GM12872 (cell line): ENCODE measurements at regions not wholly inside any gene's neighbourhood (a gene's known extent, or its start where the extent isn't known, plus 50 kb on each side); places are given as distances from the start of the nearest gene placed in this dataset.

Experiments used
- CTCF ChIP-seq: IDR thresholded peaks from 3 replicates; pipeline ENCODE4 v1.5.1; 2011; ENCODE audit warnings: low read depth, mild to moderate bottlenecking, low read length, moderate library complexity; ENCODE audit not compliant: insufficient read depth

- TF ChIP-seq CTCF = no peak
These were observed 54.2 kb upstream of the RGMA start for GRCh38 chr15:93143186-93143585.

GRCh38 chr15:93141371-93141794 is 52.4 kb upstream of the RGMA start:
- no peak for TF ChIP-seq CTCF

GRCh38 chr15:93139436-93139835 is 50.4 kb upstream of the RGMA start:
- TF ChIP-seq CTCF = no peak

GRCh38 chr15:93138681-93139250 is 49.8 kb upstream of the RGMA start:
- no peak for TF ChIP-seq CTCF
